H9 (cell line): ENCODE measurements at regions not wholly inside any gene's neighbourhood (a gene's known extent, or its start where the extent isn't known, plus 50 kb on each side); places are given as distances from the start of the nearest gene placed in this dataset.

Experiments used
- DNase-seq: peaks from one replicate; pipeline ENCODE4 v3.0.0-alpha.2; 2017
- H2AFZ ChIP-seq: one replicate; pipeline ENCODE4 v1.6.1; 2013; ENCODE audit warnings: mild to moderate bottlenecking, low read length, control low read depth, moderate library complexity
- H2AK5ac ChIP-seq: 2 replicates; pipeline ENCODE4 v1.6.1; 2013; ENCODE audit warnings: low read length, control low read depth, mixed read lengths; ENCODE audit not compliant: insufficient read length
- H2BK120ac ChIP-seq: one replicate; pipeline ENCODE4 v1.6.1; 2013; ENCODE audit warnings: low read depth, mild to moderate bottlenecking, low read length, control low read depth, inconsistent platforms; ENCODE audit not compliant: poor library complexity, severe bottlenecking
- H2BK12ac ChIP-seq: 2 replicates; pipeline ENCODE4 v1.6.1; 2013; ENCODE audit warnings: low read length, control low read depth, mixed read lengths, low read depth; ENCODE audit not compliant: insufficient read length
- H2BK15ac ChIP-seq: 2 replicates; pipeline ENCODE4 v1.6.1; 2013; ENCODE audit warnings: low read depth, low read length, control low read depth
- H2BK20ac ChIP-seq: one replicate; pipeline ENCODE4 v1.6.1; 2013; ENCODE audit warnings: low read depth, mild to moderate bottlenecking, low read length, control low read depth, inconsistent platforms; ENCODE audit not compliant: poor library complexity, severe bottlenecking
- H2BK5ac ChIP-seq: 2 replicates; pipeline ENCODE4 v1.6.1; 2013; ENCODE audit warnings: low read length, control low read depth, mixed read lengths; ENCODE audit not compliant: insufficient read length
- H3K14ac ChIP-seq: 2 replicates; pipeline ENCODE4 v1.6.1; 2013; ENCODE audit warnings: low read length, control low read depth; ENCODE audit not compliant: insufficient read depth
- H3K18ac ChIP-seq: 2 replicates; pipeline ENCODE4 v1.6.1; 2013; ENCODE audit warnings: low read depth, mild to moderate bottlenecking, mixed read lengths, low read length, control low read depth; ENCODE audit not compliant: insufficient read length
- H3K23ac ChIP-seq: 2 replicates; pipeline ENCODE4 v1.6.1; 2013; ENCODE audit warnings: low read length, control low read depth, mixed read lengths, low read depth; ENCODE audit not compliant: insufficient read length
- H3K23me2 ChIP-seq: 2 replicates; pipeline ENCODE4 v1.6.1; 2013; ENCODE audit warnings: low read depth, mild to moderate bottlenecking, mixed read lengths, low read length, control low read depth; ENCODE audit not compliant: insufficient read length, poor library complexity, severe bottlenecking
- H3K27ac ChIP-seq: 2 replicates; pipeline ENCODE4 v1.5.1; 2013; ENCODE audit warnings: low read length, control low read depth, mixed read lengths, low read depth; ENCODE audit not compliant: insufficient read length
- H3K27me3 ChIP-seq: 2 replicates; pipeline ENCODE4 v1.6.1; 2013; ENCODE audit warnings: low read length, control low read depth, inconsistent platforms; ENCODE audit not compliant: insufficient read depth
- H3K4ac ChIP-seq: 2 replicates; pipeline ENCODE4 v1.6.1; 2013; ENCODE audit warnings: low read depth, mild to moderate bottlenecking, control low read depth, inconsistent platforms, low read length, moderate library complexity
- H3K4me1 ChIP-seq: 2 replicates; pipeline ENCODE4 v1.6.1; 2013; ENCODE audit warnings: low read length, control low read depth, inconsistent platforms; ENCODE audit not compliant: insufficient read depth
- H3K4me2 ChIP-seq: 2 replicates; pipeline ENCODE4 v1.6.1; 2013; ENCODE audit warnings: low read length, control low read depth, mixed read lengths; ENCODE audit not compliant: insufficient read length, insufficient read depth
- H3K56ac ChIP-seq: 2 replicates; pipeline ENCODE4 v1.6.1; 2013; ENCODE audit warnings: low read depth, mild to moderate bottlenecking, mixed read lengths, low read length, control low read depth; ENCODE audit not compliant: insufficient read length
- H3K79me1 ChIP-seq: 2 replicates; pipeline ENCODE4 v1.6.1; 2013; ENCODE audit warnings: low read depth, mild to moderate bottlenecking, moderate library complexity, low read length, control low read depth, inconsistent platforms; ENCODE audit not compliant: insufficient read depth, poor library complexity, severe bottlenecking
- H3K79me2 ChIP-seq: 2 replicates; pipeline ENCODE4 v1.6.1; 2013; ENCODE audit warnings: low read length, control low read depth, inconsistent platforms; ENCODE audit not compliant: insufficient read depth
- H3K9ac ChIP-seq: 2 replicates; pipeline ENCODE4 v1.6.1; 2013; ENCODE audit warnings: low read length, control low read depth, mixed read lengths; ENCODE audit not compliant: insufficient read length; ENCODE audit errors: extremely low read depth
- H3K9me3 ChIP-seq: one replicate; pipeline ENCODE4 v1.6.1; 2013; ENCODE audit warnings: low read depth, low read length, inconsistent platforms; ENCODE audit not compliant: control insufficient read depth
- H3T11ph ChIP-seq: one replicate; pipeline ENCODE4 v1.6.1; 2013; ENCODE audit warnings: mild to moderate bottlenecking, low read length, control low read depth, inconsistent platforms
- H4K20me1 ChIP-seq: one replicate; pipeline ENCODE4 v1.6.1; 2013; ENCODE audit not compliant: control insufficient read depth, insufficient read length, insufficient read depth
- H4K5ac ChIP-seq: 2 replicates; pipeline ENCODE4 v1.6.1; 2013; ENCODE audit warnings: low read depth, mild to moderate bottlenecking, mixed read lengths, low read length, control low read depth; ENCODE audit not compliant: insufficient read length
- H4K8ac ChIP-seq: replicated peaks from 2 replicates; pipeline ENCODE4 v1.6.1; 2013; ENCODE audit warnings: low read length, control low read depth, mixed read lengths, low read depth; ENCODE audit not compliant: insufficient read length
- H4K91ac ChIP-seq: 2 replicates; pipeline ENCODE4 v1.6.1; 2013; ENCODE audit warnings: low read depth, mild to moderate bottlenecking, moderate library complexity, mixed read lengths, low read length, control low read depth; ENCODE audit not compliant: insufficient read length
- H3K27ac Mint-ChIP-seq, 3 experiments: 2 replicates in 2 of 3; 3 replicates in 1 of 3; pipeline ENCODE4 v1.8.0; 2020 to 2021; ENCODE audit warnings: mixed read lengths in 3 of 3, mild to moderate bottlenecking in 1 of 3, moderate library complexity in 1 of 3
- H3K27me3 Mint-ChIP-seq: 2 replicates; pipeline ENCODE4 v1.8.0; 2021; ENCODE audit warnings: low read depth, mild to moderate bottlenecking, moderate library complexity, mixed read lengths
- H3K36me3 Mint-ChIP-seq, 3 experiments: 2 replicates in 2 of 3; 3 replicates in 1 of 3; pipeline ENCODE4 v1.8.0; 2020 to 2021; ENCODE audit warnings: low read depth in 3 of 3, mixed read lengths in 3 of 3; ENCODE audit not compliant: insufficient read depth in 1 of 3
- H3K4me1 Mint-ChIP-seq, 2 experiments: 2 replicates each; pipeline ENCODE4 v1.8.0; 2020; ENCODE audit warnings: mixed read lengths in 2 of 2
- H3K4me3 Mint-ChIP-seq, 2 experiments: 2 replicates in 1 of 2; 3 replicates in 1 of 2; pipeline ENCODE4 v1.8.0; 2020 to 2021; ENCODE audit warnings: mild to moderate bottlenecking in 2 of 2, mixed read lengths in 2 of 2, moderate library complexity in 1 of 2
- H3K9me3 Mint-ChIP-seq, 2 experiments: 2 replicates in 1 of 2; 3 replicates in 1 of 2; pipeline ENCODE4 v1.8.0; 2020; ENCODE audit warnings: mild to moderate bottlenecking in 2 of 2, mixed read lengths in 2 of 2, moderate library complexity in 1 of 2
- WGBS: extraction: QIAGEN DNeasy Blood & Tissue Kit; methylation state at CpG from one replicate; pipeline ENCODE4 v1.1.7; 2013; ENCODE audit warnings: missing lambda C conversion rate, low lambda C conversion rate, mixed read lengths; ENCODE audit not compliant: insufficient read length; ENCODE audit errors: extremely low coverage; 5-methylcytosine and 5-hydroxymethylcytosine counted together
- TF ChIP-seq, protein P1 (sequence below): fragments of 200-600 bp; sonication (generic); conservative IDR thresholded peaks from 3 replicates; pipeline ENCODE4 v1.8.0; 2021; ENCODE audit warnings: antibody characterized with exemption, mild to moderate bottlenecking

DNA sequence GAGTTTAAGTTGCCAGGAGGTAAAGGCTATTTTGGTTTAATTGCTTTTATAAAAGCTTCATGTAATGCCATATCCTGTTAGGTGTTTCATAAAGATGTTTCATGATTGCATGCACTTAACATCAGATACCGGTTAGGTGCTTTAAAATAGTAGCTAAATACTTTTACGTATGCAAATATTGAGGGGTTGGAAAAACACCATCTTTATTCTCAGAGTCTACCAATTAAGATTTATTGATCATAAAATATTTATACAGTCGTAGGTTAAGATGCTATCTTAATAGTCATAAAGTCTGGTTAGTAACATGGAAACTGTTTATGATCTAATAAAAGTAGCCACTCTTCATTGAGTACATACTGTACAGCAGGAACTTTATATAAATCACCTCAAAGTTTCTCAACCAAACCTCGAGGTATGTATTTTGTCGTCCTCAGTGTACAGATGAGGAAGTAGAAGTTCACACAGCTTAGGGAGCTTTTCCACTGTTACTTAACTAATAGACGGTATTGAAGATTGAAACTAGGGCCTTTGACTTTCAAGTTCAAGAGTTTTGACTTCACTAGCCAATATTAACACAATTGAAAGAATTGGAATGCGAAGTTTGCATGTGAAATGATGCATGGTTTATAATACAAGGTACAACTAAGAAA is 897.1 kb downstream of the GATA3 start:
- Mint-ChIP-seq H3K27me3 (no peaks in the 10 kb centered on the region), H3K9me3 (no peaks in the 10 kb centered on the region), H3K4me3 (no peak overlapping the region), H3K27ac (no peak overlapping the region), H3K4me1 (no peaks in the 10 kb centered on the region), H3K36me3 (no peaks in the 10 kb centered on the region)
- Histone ChIP-seq H2AFZ (no peak overlapping the region), H4K20me1 (no peaks in the 10 kb centered on the region), H3K23me2 (no peaks in the 10 kb centered on the region), H4K91ac (no peak overlapping the region), H2BK20ac (no peak overlapping the region), H3K23ac (no peak overlapping the region), H3K14ac (no peak overlapping the region), H2BK15ac (no peak overlapping the region), H3K27ac (no peak overlapping the region), H3K9ac (no peak overlapping the region), H3K27me3 (no peaks in the 10 kb centered on the region), H2AK5ac (no peak overlapping the region), H2BK12ac (no peak overlapping the region), H4K8ac (no peak overlapping the region), H3K56ac (no peak overlapping the region), H3K18ac (no peak overlapping the region), H3K9me3 (no peaks in the 10 kb centered on the region), H3K4me2 (no peak overlapping the region), H3T11ph (no peak overlapping the region), H2BK5ac (no peak overlapping the region), H3K4me1 (no peaks in the 10 kb centered on the region), H3K79me2 (no peaks in the 10 kb centered on the region), H4K5ac (no peak overlapping the region), H3K4ac (no peak overlapping the region), H2BK120ac (no peak overlapping the region), H3K79me1 (no peaks in the 10 kb centered on the region)
- no peak for DNase-seq
- TF ChIP-seq, protein P1, sequence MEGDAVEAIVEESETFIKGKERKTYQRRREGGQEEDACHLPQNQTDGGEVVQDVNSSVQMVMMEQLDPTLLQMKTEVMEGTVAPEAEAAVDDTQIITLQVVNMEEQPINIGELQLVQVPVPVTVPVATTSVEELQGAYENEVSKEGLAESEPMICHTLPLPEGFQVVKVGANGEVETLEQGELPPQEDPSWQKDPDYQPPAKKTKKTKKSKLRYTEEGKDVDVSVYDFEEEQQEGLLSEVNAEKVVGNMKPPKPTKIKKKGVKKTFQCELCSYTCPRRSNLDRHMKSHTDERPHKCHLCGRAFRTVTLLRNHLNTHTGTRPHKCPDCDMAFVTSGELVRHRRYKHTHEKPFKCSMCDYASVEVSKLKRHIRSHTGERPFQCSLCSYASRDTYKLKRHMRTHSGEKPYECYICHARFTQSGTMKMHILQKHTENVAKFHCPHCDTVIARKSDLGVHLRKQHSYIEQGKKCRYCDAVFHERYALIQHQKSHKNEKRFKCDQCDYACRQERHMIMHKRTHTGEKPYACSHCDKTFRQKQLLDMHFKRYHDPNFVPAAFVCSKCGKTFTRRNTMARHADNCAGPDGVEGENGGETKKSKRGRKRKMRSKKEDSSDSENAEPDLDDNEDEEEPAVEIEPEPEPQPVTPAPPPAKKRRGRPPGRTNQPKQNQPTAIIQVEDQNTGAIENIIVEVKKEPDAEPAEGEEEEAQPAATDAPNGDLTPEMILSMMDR, result no peak
- WGBS, result no CpG with 5 or more reads among the region's 7 CpGs
